ENCODE measurements at regions not wholly inside any gene's neighbourhood (a gene's known extent, or its start where the extent isn't known, plus 50 kb on each side); places are given as distances from the start of the nearest gene placed in this dataset.

DNA sequence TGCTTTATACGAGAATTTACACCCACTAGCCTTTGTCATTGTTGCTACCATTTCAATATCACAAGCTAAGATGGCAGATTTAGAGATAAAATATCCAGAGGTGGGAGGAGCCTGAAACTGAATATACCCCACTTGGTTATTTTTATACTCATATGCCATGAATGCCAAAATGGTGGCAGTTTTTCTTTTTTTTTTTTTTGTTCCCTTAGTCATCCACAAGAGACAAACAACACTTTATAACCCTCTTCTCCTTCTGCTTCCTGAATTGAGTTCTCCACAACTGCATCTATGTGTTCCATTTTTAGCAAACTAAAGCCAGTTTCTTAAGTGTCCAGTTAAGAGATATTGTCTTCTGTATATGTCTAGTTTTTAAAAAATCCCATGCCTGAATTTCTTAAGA, 558.4 kb downstream of the LMO4 start:
- in situ Hi-C loops (cut with HindIII; ENCODE audit: low pct_ligation_motif_present, low sequenced_read_pairs): no loop called here
- H3K27me3 ChIP-seq (replicated peaks): no peaks in the 10 kb centered on the region
- no peaks in the 10 kb centered on the region for H3K36me3 ChIP-seq (replicated peaks)
- H3K4me3 ChIP-seq (ENCODE audit: low read depth, low read length): no peak overlapping the region
- DNase-seq: no peak
- H3K27ac ChIP-seq: no peak overlapping the region
- TF ChIP-seq, protein P1, sequence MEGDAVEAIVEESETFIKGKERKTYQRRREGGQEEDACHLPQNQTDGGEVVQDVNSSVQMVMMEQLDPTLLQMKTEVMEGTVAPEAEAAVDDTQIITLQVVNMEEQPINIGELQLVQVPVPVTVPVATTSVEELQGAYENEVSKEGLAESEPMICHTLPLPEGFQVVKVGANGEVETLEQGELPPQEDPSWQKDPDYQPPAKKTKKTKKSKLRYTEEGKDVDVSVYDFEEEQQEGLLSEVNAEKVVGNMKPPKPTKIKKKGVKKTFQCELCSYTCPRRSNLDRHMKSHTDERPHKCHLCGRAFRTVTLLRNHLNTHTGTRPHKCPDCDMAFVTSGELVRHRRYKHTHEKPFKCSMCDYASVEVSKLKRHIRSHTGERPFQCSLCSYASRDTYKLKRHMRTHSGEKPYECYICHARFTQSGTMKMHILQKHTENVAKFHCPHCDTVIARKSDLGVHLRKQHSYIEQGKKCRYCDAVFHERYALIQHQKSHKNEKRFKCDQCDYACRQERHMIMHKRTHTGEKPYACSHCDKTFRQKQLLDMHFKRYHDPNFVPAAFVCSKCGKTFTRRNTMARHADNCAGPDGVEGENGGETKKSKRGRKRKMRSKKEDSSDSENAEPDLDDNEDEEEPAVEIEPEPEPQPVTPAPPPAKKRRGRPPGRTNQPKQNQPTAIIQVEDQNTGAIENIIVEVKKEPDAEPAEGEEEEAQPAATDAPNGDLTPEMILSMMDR (IDR thresholded peaks at IDR 0.05; ENCODE audit: low read depth, low read length, missing control alignments): no peak

DNA sequence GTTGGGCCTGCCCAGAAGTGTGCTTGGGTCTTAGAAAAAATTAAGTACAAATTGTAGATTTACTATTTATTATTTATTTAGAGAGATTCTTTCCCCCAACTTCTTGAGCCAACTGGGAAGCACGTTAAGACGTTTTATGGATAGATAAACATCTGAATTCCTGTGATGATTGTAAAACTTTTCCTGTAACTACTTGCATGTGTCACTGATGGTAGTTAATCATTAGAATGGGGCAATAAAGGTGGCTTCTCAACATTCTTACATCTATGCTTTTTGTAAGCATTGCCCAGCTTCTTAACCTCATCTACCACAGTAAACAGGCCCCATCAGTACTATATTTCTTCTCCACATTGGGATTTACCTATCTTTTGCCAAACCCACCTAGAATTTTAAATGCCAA, 559.8 kb downstream of the LMO4 start:
- no peak overlapping the region for H3K4me3 ChIP-seq (ENCODE audit: low read depth, low read length)
- no peaks in the 10 kb centered on the region for H3K27me3 ChIP-seq (replicated peaks)
- TF ChIP-seq, protein P1 (IDR thresholded peaks at IDR 0.05; ENCODE audit: low read depth, low read length, missing control alignments): no peak
- in situ Hi-C loops (cut with HindIII; ENCODE audit: low pct_ligation_motif_present, low sequenced_read_pairs): no loop called here
- H3K27ac ChIP-seq: no peak overlapping the region
- no peak for DNase-seq
- no peaks in the 10 kb centered on the region for H3K36me3 ChIP-seq (replicated peaks)

DNA sequence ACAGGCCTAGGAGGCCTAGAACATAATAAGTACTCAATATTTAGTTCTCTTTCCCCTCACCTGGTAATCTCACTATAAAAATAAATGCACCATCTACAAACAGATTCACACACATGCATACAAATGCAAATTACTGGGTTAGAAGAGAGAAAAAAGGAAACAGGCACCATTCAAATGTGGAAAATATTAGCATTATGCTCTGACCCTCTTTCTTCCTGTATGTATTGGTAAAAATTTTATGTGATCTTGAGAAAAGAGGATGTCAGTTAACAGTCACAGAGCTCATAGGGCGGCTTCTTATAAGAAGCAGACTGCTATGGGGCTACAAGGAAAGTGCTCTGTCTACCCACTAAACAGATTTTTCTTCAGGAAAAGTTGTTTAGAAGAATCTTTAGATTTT, 565.4 kb downstream of the LMO4 start:
- no peak overlapping the region for H3K4me3 ChIP-seq (ENCODE audit: low read depth, low read length)
- H3K36me3 ChIP-seq (replicated peaks): no peaks in the 10 kb centered on the region
- no peaks in the 10 kb centered on the region for H3K27me3 ChIP-seq (replicated peaks)
- in situ Hi-C loops (cut with HindIII; ENCODE audit: low pct_ligation_motif_present, low sequenced_read_pairs): no loop called here
- H3K27ac ChIP-seq: no peak overlapping the region
- DNase-seq: no peak
- TF ChIP-seq, protein P1 (IDR thresholded peaks at IDR 0.05; ENCODE audit: low read depth, low read length, missing control alignments): no peak

DNA sequence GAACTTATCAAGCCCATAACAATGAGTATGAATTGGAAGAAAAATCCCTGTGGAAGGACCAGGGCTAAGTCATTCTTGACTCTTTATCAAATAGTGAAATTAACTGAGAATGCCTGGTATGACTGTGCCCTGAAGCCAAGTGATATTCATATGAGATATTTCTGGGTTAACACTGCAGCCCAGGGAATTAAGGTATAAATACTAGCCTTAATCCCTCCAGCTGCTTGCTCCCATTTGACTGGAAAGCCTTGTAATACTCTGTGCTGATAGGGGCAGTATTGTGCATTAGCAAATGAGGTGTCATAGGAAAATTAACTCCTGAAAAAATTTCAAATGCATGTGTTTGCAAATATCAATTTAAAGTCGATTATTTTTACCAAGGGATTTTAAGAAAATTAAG, 568.8 kb downstream of the LMO4 start:
- Histone ChIP-seq H3K36me3 (replicated peaks) (no peaks in the 10 kb centered on the region), H3K4me3 (ENCODE audit: low read depth, low read length) (no peak overlapping the region), H3K27me3 (replicated peaks) (no peaks in the 10 kb centered on the region), H3K27ac (no peak overlapping the region)
- TF ChIP-seq, protein P1 (IDR thresholded peaks at IDR 0.05; ENCODE audit: low read depth, low read length, missing control alignments): no peak
- in situ Hi-C loops (cut with HindIII; ENCODE audit: low pct_ligation_motif_present, low sequenced_read_pairs): no loop called here
- DNase-seq: no peak

DNA sequence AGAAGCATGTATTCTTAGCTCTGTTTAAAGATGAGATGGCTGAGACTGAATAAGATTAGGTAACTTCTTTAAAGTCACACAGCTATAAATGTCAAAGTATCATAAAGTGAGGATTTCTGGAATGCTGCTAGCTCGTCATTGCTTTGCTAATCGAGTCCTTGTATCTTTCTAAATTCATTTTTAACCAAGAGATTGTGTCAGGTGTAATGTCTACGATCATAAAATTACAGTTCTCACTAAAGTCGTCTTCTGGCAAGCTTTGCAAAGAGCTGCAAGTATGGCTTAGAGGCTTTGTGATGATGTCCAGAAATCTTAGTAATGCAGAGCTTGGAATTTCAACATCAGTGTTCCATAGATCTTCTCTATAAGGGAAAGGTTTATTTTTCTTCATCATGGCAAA, 569.8 kb downstream of the LMO4 start:
- H3K4me3 ChIP-seq (ENCODE audit: low read depth, low read length): no peak overlapping the region
- TF ChIP-seq, protein P1 (IDR thresholded peaks at IDR 0.05; ENCODE audit: low read depth, low read length, missing control alignments): no peak
- H3K36me3 ChIP-seq (replicated peaks): no peaks in the 10 kb centered on the region
- DNase-seq: no peak
- in situ Hi-C loops (cut with HindIII; ENCODE audit: low pct_ligation_motif_present, low sequenced_read_pairs): no loop called here
- no peaks in the 10 kb centered on the region for H3K27me3 ChIP-seq (replicated peaks)
- no peak overlapping the region for H3K27ac ChIP-seq

DNA sequence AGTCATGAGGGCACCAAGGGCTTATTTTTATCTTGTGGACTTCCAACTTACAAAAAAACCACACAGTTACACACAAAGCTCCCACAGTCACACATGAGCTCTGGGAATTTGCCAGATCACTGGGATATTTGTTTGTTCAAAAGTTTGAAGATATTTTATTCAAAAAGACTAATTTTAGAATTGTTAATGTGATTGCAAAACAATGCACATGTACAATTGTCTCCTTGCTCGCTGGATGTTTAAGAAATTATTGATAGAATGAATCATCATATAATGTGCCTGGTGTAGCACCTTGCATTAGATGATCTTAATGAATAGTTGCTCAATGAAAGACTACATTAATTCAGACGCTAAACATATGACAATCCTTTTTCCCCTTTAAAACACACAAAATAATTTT, 570.3 kb downstream of the LMO4 start:
- no peaks in the 10 kb centered on the region for H3K36me3 ChIP-seq (replicated peaks)
- no peak overlapping the region for H3K27ac ChIP-seq
- TF ChIP-seq, protein P1 (IDR thresholded peaks at IDR 0.05; ENCODE audit: low read depth, low read length, missing control alignments): no peak
- DNase-seq: no peak
- H3K4me3 ChIP-seq (ENCODE audit: low read depth, low read length): no peak overlapping the region
- in situ Hi-C loops (cut with HindIII; ENCODE audit: low pct_ligation_motif_present, low sequenced_read_pairs): no loop called here
- H3K27me3 ChIP-seq (replicated peaks): no peaks in the 10 kb centered on the region

Measured in brain microvascular endothelial cell (primary cell).